ENCODE measurements at regions not wholly inside any gene's neighbourhood (a gene's known extent, or its start where the extent isn't known, plus 50 kb on each side); places are given as distances from the start of the nearest gene placed in this dataset.

- no peak for TF ChIP-seq ZBTB33 (IDR thresholded peaks at IDR 0.05; ENCODE audit: borderline replicate concordance, low read depth)
- TF ChIP-seq TEAD4 (IDR thresholded peaks at IDR 0.05; ENCODE audit: borderline replicate concordance, insufficient read depth), result no peak
- no peak for TF ChIP-seq USF1 (IDR thresholded peaks at IDR 0.05; ENCODE audit: borderline replicate concordance, low read depth)
Measured at GRCh38 chr12:108409481-108409880, 70.4 kb upstream of the CMKLR1 start.

All from SK-N-SH (cell line).